ENCODE measurements at regions not wholly inside any gene's neighbourhood (a gene's known extent, or its start where the extent isn't known, plus 50 kb on each side); places are given as distances from the start of the nearest gene placed in this dataset.

DNA sequence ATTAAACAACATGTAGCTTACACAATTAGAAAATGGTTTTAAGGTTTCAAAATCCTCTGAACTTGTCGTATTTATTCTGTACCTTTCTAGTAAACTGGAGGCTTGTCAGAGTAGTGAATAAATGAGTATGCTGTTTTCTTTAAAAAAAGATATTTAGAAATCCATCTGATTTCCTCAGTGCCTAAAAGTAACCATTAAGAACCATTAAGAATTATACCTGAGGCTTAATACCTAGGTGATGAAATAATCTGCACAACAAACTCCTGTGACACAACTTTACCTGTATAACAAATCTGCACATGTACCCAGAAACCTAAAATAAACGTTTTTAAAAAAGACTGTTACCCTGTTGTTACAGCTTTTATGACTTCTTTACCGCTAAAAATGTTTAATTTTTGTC lies 143.0 kb upstream of the SOX2 start:
- no peak for DNase-seq (ENCODE audit: low spot score)

More for the DNA sequence above, 143.0 kb upstream of the SOX2 start:
- 52% methylated on average over 3 of the region's 3 CpGs for WGBS
- Histone ChIP-seq H3K9me3 (ENCODE audit: control insufficient read depth in 4 of 4, low read length in 3 of 4) (no peaks in the 10 kb centered on the region), H3K27me3 (ENCODE audit: control insufficient read depth in 4 of 4, insufficient read depth in 4 of 4, low read length in 3 of 4) (no peaks in the 10 kb centered on the region), H3K36me3 (ENCODE audit: control insufficient read depth in 4 of 4, insufficient read depth in 3 of 4, low read depth in 1 of 4, low read length in 3 of 4) (no peaks in the 10 kb centered on the region), H3K4me3 (ENCODE audit: low read depth in 1 of 3, low read length in 3 of 3) (no peak overlapping the region), H3K9ac (ENCODE audit: low read depth in 1 of 2, low read length in 2 of 2) (no peak overlapping the region), H3K4me1 (ENCODE audit: control insufficient read depth in 4 of 4, insufficient read depth in 4 of 4, low read length in 3 of 4) (no peaks in the 10 kb centered on the region), H3K27ac (ENCODE audit: low read depth in 1 of 2, low read length in 2 of 2) (no peak overlapping the region)
- TF ChIP-seq YY1 (IDR thresholded peaks at IDR 0.05) (no peak), ZBTB33 (IDR thresholded peaks at IDR 0.05) (no peak), EGR1 (IDR thresholded peaks at IDR 0.05; ENCODE audit: low read depth in 2 of 2) (no peak), RXRA (IDR thresholded peaks at IDR 0.05) (no peak), HNF4A (conservative IDR thresholded peaks at IDR 0.05) (no peak), NR2F2 (IDR thresholded peaks at IDR 0.05) (no peak), FOXA2 (IDR thresholded peaks at IDR 0.05) (no peak), RAD21 (IDR thresholded peaks at IDR 0.05) (no peak), JUND (IDR thresholded peaks at IDR 0.05) (no peak), HNF4G (IDR thresholded peaks at IDR 0.05) (no peak), ATF3 (IDR thresholded peaks at IDR 0.05) (no peak), GABPA (IDR thresholded peaks at IDR 0.05 in 1 of 2, conservative IDR thresholded peaks at IDR 0.05 in 1 of 2) (no peak)
- TF ChIP-seq, protein P1, sequence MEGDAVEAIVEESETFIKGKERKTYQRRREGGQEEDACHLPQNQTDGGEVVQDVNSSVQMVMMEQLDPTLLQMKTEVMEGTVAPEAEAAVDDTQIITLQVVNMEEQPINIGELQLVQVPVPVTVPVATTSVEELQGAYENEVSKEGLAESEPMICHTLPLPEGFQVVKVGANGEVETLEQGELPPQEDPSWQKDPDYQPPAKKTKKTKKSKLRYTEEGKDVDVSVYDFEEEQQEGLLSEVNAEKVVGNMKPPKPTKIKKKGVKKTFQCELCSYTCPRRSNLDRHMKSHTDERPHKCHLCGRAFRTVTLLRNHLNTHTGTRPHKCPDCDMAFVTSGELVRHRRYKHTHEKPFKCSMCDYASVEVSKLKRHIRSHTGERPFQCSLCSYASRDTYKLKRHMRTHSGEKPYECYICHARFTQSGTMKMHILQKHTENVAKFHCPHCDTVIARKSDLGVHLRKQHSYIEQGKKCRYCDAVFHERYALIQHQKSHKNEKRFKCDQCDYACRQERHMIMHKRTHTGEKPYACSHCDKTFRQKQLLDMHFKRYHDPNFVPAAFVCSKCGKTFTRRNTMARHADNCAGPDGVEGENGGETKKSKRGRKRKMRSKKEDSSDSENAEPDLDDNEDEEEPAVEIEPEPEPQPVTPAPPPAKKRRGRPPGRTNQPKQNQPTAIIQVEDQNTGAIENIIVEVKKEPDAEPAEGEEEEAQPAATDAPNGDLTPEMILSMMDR (IDR thresholded peaks at IDR 0.05; ENCODE audit: low read depth, low read length, missing input control): no peak
- TF ChIP-seq, protein P2, sequence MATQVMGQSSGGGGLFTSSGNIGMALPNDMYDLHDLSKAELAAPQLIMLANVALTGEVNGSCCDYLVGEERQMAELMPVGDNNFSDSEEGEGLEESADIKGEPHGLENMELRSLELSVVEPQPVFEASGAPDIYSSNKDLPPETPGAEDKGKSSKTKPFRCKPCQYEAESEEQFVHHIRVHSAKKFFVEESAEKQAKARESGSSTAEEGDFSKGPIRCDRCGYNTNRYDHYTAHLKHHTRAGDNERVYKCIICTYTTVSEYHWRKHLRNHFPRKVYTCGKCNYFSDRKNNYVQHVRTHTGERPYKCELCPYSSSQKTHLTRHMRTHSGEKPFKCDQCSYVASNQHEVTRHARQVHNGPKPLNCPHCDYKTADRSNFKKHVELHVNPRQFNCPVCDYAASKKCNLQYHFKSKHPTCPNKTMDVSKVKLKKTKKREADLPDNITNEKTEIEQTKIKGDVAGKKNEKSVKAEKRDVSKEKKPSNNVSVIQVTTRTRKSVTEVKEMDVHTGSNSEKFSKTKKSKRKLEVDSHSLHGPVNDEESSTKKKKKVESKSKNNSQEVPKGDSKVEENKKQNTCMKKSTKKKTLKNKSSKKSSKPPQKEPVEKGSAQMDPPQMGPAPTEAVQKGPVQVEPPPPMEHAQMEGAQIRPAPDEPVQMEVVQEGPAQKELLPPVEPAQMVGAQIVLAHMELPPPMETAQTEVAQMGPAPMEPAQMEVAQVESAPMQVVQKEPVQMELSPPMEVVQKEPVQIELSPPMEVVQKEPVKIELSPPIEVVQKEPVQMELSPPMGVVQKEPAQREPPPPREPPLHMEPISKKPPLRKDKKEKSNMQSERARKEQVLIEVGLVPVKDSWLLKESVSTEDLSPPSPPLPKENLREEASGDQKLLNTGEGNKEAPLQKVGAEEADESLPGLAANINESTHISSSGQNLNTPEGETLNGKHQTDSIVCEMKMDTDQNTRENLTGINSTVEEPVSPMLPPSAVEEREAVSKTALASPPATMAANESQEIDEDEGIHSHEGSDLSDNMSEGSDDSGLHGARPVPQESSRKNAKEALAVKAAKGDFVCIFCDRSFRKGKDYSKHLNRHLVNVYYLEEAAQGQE (IDR thresholded peaks at IDR 0.05): no peak
- TF ChIP-seq, protein P3, sequence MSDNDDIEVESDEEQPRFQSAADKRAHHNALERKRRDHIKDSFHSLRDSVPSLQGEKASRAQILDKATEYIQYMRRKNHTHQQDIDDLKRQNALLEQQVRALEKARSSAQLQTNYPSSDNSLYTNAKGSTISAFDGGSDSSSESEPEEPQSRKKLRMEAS (IDR thresholded peaks at IDR 0.05): no peak
